ENCODE measurements at regions not wholly inside any gene's neighbourhood (a gene's known extent, or its start where the extent isn't known, plus 50 kb on each side); places are given as distances from the start of the nearest gene placed in this dataset.

GRCh38 chr1:218499011-218499691, 154.0 kb downstream of the TGFB2 start:
- Histone ChIP-seq H3K4me3 (peak overlapping the region in 3 of 4 donors; percentile 15 to 39 (median 37)), H3K36me3 (no peaks in the 10 kb centered on the region), H3K27ac (peak overlapping the region; percentile 29 to 60 (median 46)), H3K9me3 (no peaks in the 10 kb centered on the region), H3K4me1 (peaks cover 0 to 22% (median 9%) of the 10 kb centered on the region in 4 donors), H3K27me3 (no peaks in the 10 kb centered on the region)
- WGBS, 2 donors, result 18 to 22% methylated on average over 4 of the region's 4 CpGs
- no peak for DNase-seq
- peak in 1 of 2 donors; percentile 80 for ATAC-seq (ENCODE audit: low FRiP score in 2 of 2)
- no peak for TF ChIP-seq CTCF (IDR thresholded peaks at IDR 0.05)
- no peak for TF ChIP-seq EP300 (IDR thresholded peaks at IDR 0.05)
- no peak for TF ChIP-seq POLR2A (IDR thresholded peaks at IDR 0.05)
- no peak for TF ChIP-seq POLR2AphosphoS5 (IDR thresholded peaks at IDR 0.05)

GRCh38 chr1:218499911-218500310, 154.8 kb downstream of the TGFB2 start:
- no peak overlapping the region for H3K27ac ChIP-seq
- DNase-seq, result no peak
- 91 to 93% methylated on average over 7 of the region's 7 CpGs for WGBS, 2 donors

GRCh38 chr1:218501161-218501560, 156.0 kb downstream of the TGFB2 start:
- ATAC-seq (ENCODE audit: low FRiP score in 2 of 2) (peak in 1 of 2 donors; percentile 30), DNase-seq (no peak)
- H3K9me3 ChIP-seq, result no peaks in the 10 kb centered on the region
- TF ChIP-seq POLR2A (IDR thresholded peaks at IDR 0.05) (no peak), POLR2AphosphoS5 (IDR thresholded peaks at IDR 0.05) (no peak), EP300 (IDR thresholded peaks at IDR 0.05) (no peak), CTCF (IDR thresholded peaks at IDR 0.05) (no peak)
- H3K36me3 ChIP-seq, result no peaks in the 10 kb centered on the region
- H3K27ac ChIP-seq, result no peak overlapping the region
- no peak overlapping the region for H3K4me3 ChIP-seq
- no peaks in the 10 kb centered on the region for H3K27me3 ChIP-seq
- peaks cover 0 to 22% (median 9%) of the 10 kb centered on the region in 4 donors for H3K4me1 ChIP-seq
- WGBS, 2 donors, result 48 to 75% methylated on average over 5 of the region's 5 CpGs

More at GRCh38 chr1:218499911-218500310, 154.8 kb downstream of the TGFB2 start:
- Histone ChIP-seq H3K27me3 (no peaks in the 10 kb centered on the region), H3K4me1 (peaks cover 0 to 22% (median 9%) of the 10 kb centered on the region in 4 donors), H3K4me3 (no peak overlapping the region), H3K36me3 (no peaks in the 10 kb centered on the region), H3K9me3 (no peaks in the 10 kb centered on the region)
- TF ChIP-seq EP300 (IDR thresholded peaks at IDR 0.05) (no peak), POLR2AphosphoS5 (IDR thresholded peaks at IDR 0.05) (no peak), CTCF (IDR thresholded peaks at IDR 0.05) (no peak), POLR2A (IDR thresholded peaks at IDR 0.05) (no peak)
- ATAC-seq (ENCODE audit: low FRiP score in 2 of 2), result no peak

- DNase-seq (no peak), ATAC-seq (ENCODE audit: low FRiP score in 2 of 2) (no peak)
- peaks cover 0 to 22% (median 9%) of the 10 kb centered on the region in 4 donors for H3K4me1 ChIP-seq
- 72 to 89% methylated on average over 2 of the region's 2 CpGs for WGBS, 2 donors
- peaks cover 0 to 2% (median 1%) of the 10 kb centered on the region in 4 donors for H3K9me3 ChIP-seq
- TF ChIP-seq POLR2AphosphoS5 (IDR thresholded peaks at IDR 0.05) (no peak), CTCF (IDR thresholded peaks at IDR 0.05) (no peak), POLR2A (IDR thresholded peaks at IDR 0.05) (no peak), EP300 (IDR thresholded peaks at IDR 0.05) (no peak)
- H3K4me3 ChIP-seq, result no peak overlapping the region
- H3K27me3 ChIP-seq, result no peaks in the 10 kb centered on the region
- no peaks in the 10 kb centered on the region for H3K36me3 ChIP-seq
- H3K27ac ChIP-seq, result no peak overlapping the region
Observed at GRCh38 chr1:218502383-218502782, 157.2 kb downstream of the TGFB2 start.

- Histone ChIP-seq H3K27ac (no peak overlapping the region), H3K9me3 (peaks cover 0 to 9% (median 7%) of the 10 kb centered on the region in 4 donors), H3K4me1 (peaks cover 0 to 18% (median 9%) of the 10 kb centered on the region in 4 donors), H3K27me3 (no peaks in the 10 kb centered on the region), H3K36me3 (no peaks in the 10 kb centered on the region), H3K4me3 (no peak overlapping the region)
- DNase-seq, result no peak
- ATAC-seq (ENCODE audit: low FRiP score in 2 of 2), result no peak
- TF ChIP-seq EP300 (IDR thresholded peaks at IDR 0.05) (no peak), POLR2A (IDR thresholded peaks at IDR 0.05) (no peak), POLR2AphosphoS5 (IDR thresholded peaks at IDR 0.05) (no peak), CTCF (IDR thresholded peaks at IDR 0.05) (no peak)
Observed at GRCh38 chr1:218503102-218503501, 158.0 kb downstream of the TGFB2 start.

Data from upper lobe of left lung (tissue), 6 donors.